ENCODE measurements at regions not wholly inside any gene's neighbourhood (a gene's known extent, or its start where the extent isn't known, plus 50 kb on each side); places are given as distances from the start of the nearest gene placed in this dataset.

GRCh38 chr11:123291201-123291869 lies 96.3 kb upstream of the CLMP start:
- no peak overlapping the region for H3K27ac ChIP-seq (ENCODE audit: low read depth, low read length)
- no peak overlapping the region for H3K4me3 Mint-ChIP-seq (ENCODE audit: unreplicated experiment)
- H3K36me3 ChIP-seq (ENCODE audit: insufficient read depth, low read length), result no peaks in the 10 kb centered on the region
- H4K20me1 ChIP-seq (ENCODE audit: insufficient read depth, low read length), result no peaks in the 10 kb centered on the region
- no peaks in the 10 kb centered on the region for H3K9me3 Mint-ChIP-seq (ENCODE audit: unreplicated experiment)
- peaks cover 7% of the 10 kb centered on the region for H3K27me3 Mint-ChIP-seq (ENCODE audit: low read depth, unreplicated experiment)
- no peak overlapping the region for H2AFZ ChIP-seq (ENCODE audit: low read depth, low read length)
- H3K9ac ChIP-seq (ENCODE audit: low read length), result no peak overlapping the region
- H3K79me2 ChIP-seq (ENCODE audit: insufficient read depth, low read length), result no peaks in the 10 kb centered on the region
- no peaks in the 10 kb centered on the region for H3K4me1 Mint-ChIP-seq (ENCODE audit: low read depth, unreplicated experiment)
- peaks cover 7% of the 10 kb centered on the region for H3K27me3 ChIP-seq (ENCODE audit: insufficient read depth, low read length)
- no peak overlapping the region for H3K4me3 ChIP-seq (ENCODE audit: insufficient read depth, low read depth, low read length)
- no peaks in the 10 kb centered on the region for H3K9me3 ChIP-seq (ENCODE audit: insufficient read depth, low read depth, low read length)
- DNase-seq (ENCODE audit: low read depth) (no peak), FAIRE-seq (no peak)
- H3K27ac Mint-ChIP-seq (ENCODE audit: unreplicated experiment), result no peak overlapping the region
- H3K4me2 ChIP-seq (ENCODE audit: low read length), result no peak overlapping the region
- no peaks in the 10 kb centered on the region for H3K4me1 ChIP-seq (ENCODE audit: insufficient read depth, low read length)
- H3K36me3 Mint-ChIP-seq (ENCODE audit: low read depth, unreplicated experiment), result no peaks in the 10 kb centered on the region
- TF ChIP-seq CTCF (IDR thresholded peaks at IDR 0.05; ENCODE audit: insufficient read depth, low read depth, low read length) (no peak), EZH2 (IDR thresholded peaks at IDR 0.05; ENCODE audit: insufficient read depth, low read length) (no peak)

GRCh38 chr11:123286761-123287160 lies 91.7 kb upstream of the CLMP start:
- peaks cover 4% of the 10 kb centered on the region for H3K9me3 Mint-ChIP-seq (ENCODE audit: unreplicated experiment)
- Histone ChIP-seq H3K79me2 (ENCODE audit: insufficient read depth, low read length) (no peaks in the 10 kb centered on the region), H3K27ac (ENCODE audit: low read depth, low read length) (no peak overlapping the region), H3K4me1 (ENCODE audit: insufficient read depth, low read length) (no peaks in the 10 kb centered on the region), H3K9ac (ENCODE audit: low read length) (no peak overlapping the region), H3K4me2 (ENCODE audit: low read length) (no peak overlapping the region), H3K4me3 (ENCODE audit: insufficient read depth, low read depth, low read length) (no peak overlapping the region), H3K36me3 (ENCODE audit: insufficient read depth, low read length) (no peaks in the 10 kb centered on the region), H4K20me1 (ENCODE audit: insufficient read depth, low read length) (no peaks in the 10 kb centered on the region), H2AFZ (ENCODE audit: low read depth, low read length) (no peak overlapping the region), H3K27me3 (ENCODE audit: insufficient read depth, low read length) (peaks cover 29% of the 10 kb centered on the region), H3K9me3 (ENCODE audit: insufficient read depth, low read depth, low read length) (no peaks in the 10 kb centered on the region)
- TF ChIP-seq EZH2 (IDR thresholded peaks at IDR 0.05; ENCODE audit: insufficient read depth, low read length) (no peak), CTCF (IDR thresholded peaks at IDR 0.05; ENCODE audit: insufficient read depth, low read depth, low read length) (no peak)
- H3K27ac Mint-ChIP-seq (ENCODE audit: unreplicated experiment), result no peak overlapping the region
- H3K36me3 Mint-ChIP-seq (ENCODE audit: low read depth, unreplicated experiment), result no peaks in the 10 kb centered on the region
- H3K4me3 Mint-ChIP-seq (ENCODE audit: unreplicated experiment), result no peak overlapping the region
- FAIRE-seq (no peak), DNase-seq (ENCODE audit: low read depth) (no peak)
- H3K4me1 Mint-ChIP-seq (ENCODE audit: low read depth, unreplicated experiment), result no peaks in the 10 kb centered on the region
- peaks cover 29% of the 10 kb centered on the region for H3K27me3 Mint-ChIP-seq (ENCODE audit: low read depth, unreplicated experiment)

GRCh38 chr11:123286255-123286654 lies 91.2 kb upstream of the CLMP start:
- Mint-ChIP-seq H3K9me3 (ENCODE audit: unreplicated experiment) (peaks cover 5% of the 10 kb centered on the region), H3K27me3 (ENCODE audit: low read depth, unreplicated experiment) (peaks cover 33% of the 10 kb centered on the region), H3K36me3 (ENCODE audit: low read depth, unreplicated experiment) (no peaks in the 10 kb centered on the region), H3K4me3 (ENCODE audit: unreplicated experiment) (no peak overlapping the region), H3K27ac (ENCODE audit: unreplicated experiment) (no peak overlapping the region), H3K4me1 (ENCODE audit: low read depth, unreplicated experiment) (no peaks in the 10 kb centered on the region)
- Histone ChIP-seq H3K27me3 (ENCODE audit: insufficient read depth, low read length) (peaks cover 30% of the 10 kb centered on the region), H4K20me1 (ENCODE audit: insufficient read depth, low read length) (no peaks in the 10 kb centered on the region), H3K36me3 (ENCODE audit: insufficient read depth, low read length) (no peaks in the 10 kb centered on the region), H3K4me2 (ENCODE audit: low read length) (no peak overlapping the region), H3K79me2 (ENCODE audit: insufficient read depth, low read length) (no peaks in the 10 kb centered on the region), H3K4me3 (ENCODE audit: insufficient read depth, low read depth, low read length) (no peak overlapping the region), H3K27ac (ENCODE audit: low read depth, low read length) (no peak overlapping the region), H2AFZ (ENCODE audit: low read depth, low read length) (no peak overlapping the region), H3K9ac (ENCODE audit: low read length) (no peak overlapping the region), H3K9me3 (ENCODE audit: insufficient read depth, low read depth, low read length) (no peaks in the 10 kb centered on the region), H3K4me1 (ENCODE audit: insufficient read depth, low read length) (no peaks in the 10 kb centered on the region)
- FAIRE-seq (no peak), DNase-seq (ENCODE audit: low read depth) (no peak)
- TF ChIP-seq EZH2 (IDR thresholded peaks at IDR 0.05; ENCODE audit: insufficient read depth, low read length) (no peak), CTCF (IDR thresholded peaks at IDR 0.05; ENCODE audit: insufficient read depth, low read depth, low read length) (no peak)

All from astrocyte (in vitro differentiated cells and primary cell).